Dedifferentiated amniotic fluid mesenchymal stem cell (primary cell): ENCODE measurements at regions not wholly inside any gene's neighbourhood (a gene's known extent, or its start where the extent isn't known, plus 50 kb on each side); places are given as distances from the start of the nearest gene placed in this dataset.

Experiments
- DNase-seq: peaks from one replicate; pipeline ENCODE4 v3.0.0-alpha.2; 2016; ENCODE audit errors: extremely low spot score

- DNase-seq = no peak
Measured at GRCh38 chr14:34246206-34246605, 215.8 kb downstream of the SPTSSA start.

- no peak for DNase-seq
Measured at GRCh38 chr14:34243401-34243800, 218.6 kb downstream of the SPTSSA start.

GRCh38 chr14:34243001-34243400 lies 219.0 kb downstream of the SPTSSA start:
- no peak for DNase-seq

- DNase-seq = no peak
Measured at GRCh38 chr14:34241185-34241711, 220.8 kb downstream of the SPTSSA start.

GRCh38 chr14:34238610-34239009 lies 223.4 kb downstream of the SPTSSA start:
- DNase-seq = no peak

- no peak for DNase-seq
Measured at GRCh38 chr14:34237677-34238076, 224.4 kb downstream of the SPTSSA start.

GRCh38 chr14:34237081-34237480 lies 225.0 kb downstream of the SPTSSA start:
- DNase-seq = no peak

GRCh38 chr14:34235643-34236300 lies 226.3 kb downstream of the SPTSSA start:
- no peak for DNase-seq

GRCh38 chr14:34234258-34234657 lies 227.8 kb downstream of the SPTSSA start:
- DNase-seq = no peak

GRCh38 chr14:34233619-34234018 lies 228.4 kb downstream of the SPTSSA start:
- DNase-seq = no peak

- no peak for DNase-seq
Measured at GRCh38 chr14:34232790-34233189, 229.2 kb downstream of the SPTSSA start.

GRCh38 chr14:34231626-34232025 lies 230.4 kb downstream of the SPTSSA start:
- DNase-seq = no peak

- no peak for DNase-seq
Measured at GRCh38 chr14:34229140-34229539, 232.9 kb downstream of the SPTSSA start.

- no peak for DNase-seq
Measured at GRCh38 chr14:34228650-34228976, 233.4 kb downstream of the SPTSSA start.

- peak; percentile 46 for DNase-seq
Measured at GRCh38 chr14:34227834-34228649, 234.0 kb downstream of the SPTSSA start.

GRCh38 chr14:34224221-34224620 lies 237.8 kb downstream of the SPTSSA start:
- DNase-seq = no peak

GRCh38 chr14:34223373-34224148 lies 238.5 kb downstream of the SPTSSA start:
- DNase-seq = no peak

GRCh38 chr14:34222867-34223266 lies 239.2 kb downstream of the SPTSSA start:
- DNase-seq = no peak

GRCh38 chr14:34222122-34222521 lies 239.9 kb downstream of the SPTSSA start:
- no peak for DNase-seq

- no peak for DNase-seq
Measured at GRCh38 chr14:34220921-34221320, 241.1 kb downstream of the SPTSSA start.

- DNase-seq = no peak
Measured at GRCh38 chr14:34220378-34220706, 241.7 kb downstream of the SPTSSA start.

GRCh38 chr14:34219661-34220377 lies 242.2 kb downstream of the SPTSSA start:
- DNase-seq = no peak
